GM18499 (cell line): ENCODE measurements at regions not wholly inside any gene's neighbourhood (a gene's known extent, or its start where the extent isn't known, plus 50 kb on each side); places are given as distances from the start of the nearest gene placed in this dataset.

Experiments
- ATAC-seq: cut with Tn5 transposase; IDR thresholded peaks from one replicate; pipeline ENCODE4 v1.9.1; 2021; ENCODE audit warnings: moderate number of reproducible peaks; ENCODE audit not compliant: insufficient read depth, unreplicated experiment

DNA sequence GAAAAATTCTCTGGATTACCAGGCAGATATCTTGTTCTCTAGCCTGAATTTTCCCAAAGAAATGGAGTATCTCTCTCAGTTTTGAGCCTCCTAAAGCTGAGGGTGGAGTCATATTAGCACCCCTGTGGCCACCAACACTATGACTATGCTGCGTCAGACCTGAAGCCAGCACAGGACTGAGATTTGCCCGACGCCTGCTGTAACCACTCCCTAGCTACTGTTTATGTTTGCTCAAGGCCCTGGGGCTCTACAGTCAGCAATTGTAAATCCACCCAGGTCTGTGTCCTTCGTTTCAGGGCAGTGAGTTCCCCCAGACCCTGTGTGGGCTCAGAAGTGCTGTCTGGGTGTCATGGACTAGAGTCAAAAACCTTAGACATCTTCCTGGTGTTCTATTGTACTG is 61.4 kb downstream of the ZXDA start:
- no peak for ATAC-seq

DNA sequence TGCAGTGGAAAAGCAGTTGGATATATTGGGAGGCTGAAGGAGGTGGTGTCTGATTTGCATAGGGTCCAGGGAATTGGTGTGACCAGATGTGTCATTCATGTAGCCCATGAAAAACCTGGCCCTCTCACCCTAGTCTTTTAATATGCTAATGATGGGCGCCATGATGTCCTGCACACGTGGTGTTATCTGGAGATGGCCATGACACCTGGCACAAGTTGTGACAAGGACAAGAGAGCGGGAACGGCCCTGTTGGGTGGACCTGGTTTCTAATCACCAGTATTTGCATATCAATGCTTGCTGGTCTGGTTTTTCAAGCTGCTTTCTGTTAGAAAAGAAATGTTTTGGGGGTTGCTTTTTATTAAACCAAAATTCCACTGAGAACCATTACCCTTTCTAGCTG is 87.4 kb downstream of the ZXDA start:
- no peak for ATAC-seq

DNA sequence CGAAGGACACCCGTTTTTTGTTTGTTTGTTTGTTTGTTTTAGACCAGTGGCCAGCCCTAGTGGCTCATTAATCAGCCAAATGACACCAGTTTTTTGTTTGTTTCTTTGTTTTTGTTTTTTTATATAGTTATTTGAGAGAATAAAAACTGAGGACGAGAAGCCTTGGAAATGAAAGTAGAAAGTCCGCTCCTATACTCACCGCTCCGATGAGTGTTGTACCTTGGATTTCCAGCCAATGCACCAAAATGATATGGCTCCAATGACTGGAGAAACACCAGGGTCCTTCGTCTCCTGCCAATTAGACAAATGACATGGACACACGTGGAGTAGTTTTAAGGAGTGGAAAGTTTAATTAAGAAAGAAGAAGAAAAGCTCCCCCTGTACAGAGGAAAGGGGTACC is 87.9 kb downstream of the ZXDA start:
- no peak for ATAC-seq

DNA sequence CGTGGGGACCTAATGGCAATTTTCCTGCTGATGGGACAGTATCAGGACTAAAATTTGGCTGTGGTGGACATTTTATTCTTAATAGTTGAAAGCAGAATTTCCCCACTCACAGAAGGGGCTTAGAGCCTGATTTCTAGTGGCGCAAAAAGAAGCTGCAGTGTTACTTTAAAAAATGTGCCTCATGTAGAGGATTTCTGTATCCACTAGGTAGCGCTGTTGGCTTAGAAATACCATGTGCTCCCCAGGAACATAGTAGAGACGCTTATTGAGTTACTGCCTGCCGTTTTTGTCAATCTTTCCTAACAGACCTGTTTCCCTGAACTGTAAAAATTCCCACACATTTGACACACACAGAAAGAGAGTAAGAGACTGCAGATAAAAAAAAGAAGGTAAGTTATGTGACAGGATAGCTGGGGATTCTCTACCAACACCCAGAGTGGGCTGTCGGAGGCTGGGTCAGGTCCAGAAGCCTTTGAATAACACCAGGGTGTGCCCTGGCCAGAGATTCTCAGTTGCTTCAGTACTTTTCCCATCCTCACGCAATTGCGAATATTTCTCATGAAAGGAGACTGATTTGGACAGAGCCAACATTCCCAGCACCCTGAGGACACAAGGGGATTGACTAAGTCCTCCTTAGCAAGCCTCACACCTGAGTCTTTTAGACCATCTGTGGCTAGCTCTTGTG is 88.4 kb downstream of the ZXDA start:
- ATAC-seq: peak; percentile 52

DNA sequence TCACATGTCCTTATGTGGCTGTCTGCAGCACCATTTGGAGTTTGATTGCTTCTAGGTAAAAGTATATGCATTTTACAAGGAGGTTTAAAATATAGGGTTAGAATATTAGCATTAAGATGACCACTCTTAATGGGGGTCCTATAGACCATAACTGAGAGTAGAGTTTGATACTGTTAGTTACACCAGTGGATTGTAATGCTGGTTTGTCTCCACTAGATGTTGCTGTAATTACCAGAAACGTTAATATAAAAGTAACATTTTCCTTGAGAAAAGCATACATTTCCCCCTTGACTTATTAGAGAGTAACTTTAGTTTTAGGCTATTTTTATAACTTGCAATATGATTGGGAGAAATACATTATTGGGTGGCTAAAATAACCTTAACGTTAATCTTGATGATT is 93.0 kb downstream of the ZXDA start:
- ATAC-seq: no peak

DNA sequence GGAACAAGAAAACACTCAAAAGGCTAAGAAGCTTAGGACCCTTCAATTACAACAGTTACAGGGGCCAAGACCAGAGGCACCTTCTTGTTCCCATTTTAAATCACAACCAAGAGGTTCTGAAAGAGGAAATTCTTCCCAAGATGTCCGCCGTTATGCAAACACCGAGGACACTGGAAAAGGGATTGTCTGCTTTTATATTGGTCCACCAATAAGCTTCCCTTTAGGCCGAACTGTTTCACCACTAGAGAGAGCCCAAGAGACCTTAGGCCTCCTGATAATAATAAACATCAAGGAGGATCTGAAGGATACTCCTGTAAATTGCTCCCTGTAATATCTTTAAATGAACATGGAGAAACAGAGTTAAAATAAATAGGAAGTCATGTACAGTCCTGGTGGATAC is 92.6 kb upstream of the NLRP2B start:
- ATAC-seq: no peak

DNA sequence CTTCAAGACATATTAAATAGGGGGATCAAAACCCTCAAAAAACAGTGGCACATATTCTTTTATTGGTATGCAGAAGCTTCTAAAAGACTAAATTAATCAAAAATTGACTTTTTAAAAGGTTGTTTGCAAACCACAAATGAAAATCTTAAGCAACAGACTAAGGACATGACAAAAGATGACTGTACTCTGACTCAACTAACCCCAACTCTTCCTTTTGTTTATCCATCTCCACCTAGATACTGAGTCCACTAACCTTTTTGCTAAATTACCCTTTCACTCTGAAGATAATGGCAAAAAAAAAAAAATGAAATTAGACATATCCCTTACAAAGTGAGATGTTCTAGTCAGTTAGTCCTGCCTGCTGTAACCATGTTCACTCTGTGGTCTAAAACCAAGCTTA is 91.6 kb upstream of the NLRP2B start:
- no peak for ATAC-seq

DNA sequence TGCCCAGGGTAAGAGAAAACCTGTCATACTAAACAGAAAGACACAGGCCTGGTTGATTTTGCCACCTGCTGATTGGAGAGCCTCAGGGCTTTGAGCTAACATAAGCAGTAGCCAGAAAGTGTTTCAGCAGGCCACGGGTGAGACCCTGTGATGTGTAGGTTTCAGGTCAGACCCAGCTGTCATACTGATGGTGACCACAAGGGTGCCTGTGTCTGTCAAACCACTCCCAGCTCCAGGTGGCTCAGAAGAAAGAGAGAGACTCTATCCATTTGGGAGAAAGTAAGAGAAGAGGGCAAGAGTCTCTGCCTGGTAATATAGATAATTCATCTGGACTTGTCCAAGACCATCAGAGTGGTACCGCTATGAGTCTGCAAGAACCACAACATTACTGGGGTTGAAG is 72.8 kb upstream of the NLRP2B start:
- no peak for ATAC-seq

DNA sequence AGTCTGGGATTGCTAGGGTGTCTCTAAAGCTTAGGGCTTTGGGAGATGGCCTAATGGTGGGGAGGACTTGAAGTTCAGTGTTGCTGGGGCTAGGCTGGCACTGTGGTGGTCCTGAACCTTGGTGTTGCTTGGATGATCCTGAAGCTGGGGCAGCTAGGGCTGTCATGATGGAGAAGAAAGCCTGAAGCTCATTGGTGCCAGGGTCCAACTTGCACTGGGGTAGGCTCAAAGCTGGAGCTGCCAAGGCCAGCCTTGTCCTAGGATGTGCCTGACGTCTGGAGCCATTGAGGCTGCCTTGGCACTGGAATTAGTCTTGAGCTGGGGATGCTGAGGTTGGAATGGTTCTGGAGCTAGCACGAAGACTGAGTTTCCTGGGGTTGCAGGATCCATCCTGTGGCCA is 61.0 kb upstream of the NLRP2B start:
- no peak for ATAC-seq

DNA sequence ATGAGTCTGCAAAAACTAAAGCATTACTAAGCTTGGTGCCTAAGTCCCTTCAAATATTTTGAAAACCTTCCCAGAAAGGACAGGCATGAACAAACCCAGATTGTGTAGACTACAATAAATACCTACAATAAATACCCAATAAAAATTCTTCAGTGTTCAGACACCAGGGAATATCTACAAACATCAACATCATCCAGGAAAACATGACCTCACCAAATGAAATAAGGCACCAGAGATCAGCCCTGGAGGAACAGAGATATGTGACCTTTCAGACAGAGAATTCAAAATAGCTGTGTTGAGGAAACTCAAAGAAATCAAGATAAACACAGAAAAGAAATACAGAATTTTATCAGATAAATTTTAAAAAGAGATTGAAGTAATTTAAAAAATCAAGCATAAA is 57.8 kb upstream of the NLRP2B start:
- ATAC-seq: no peak
